Spleen (tissue), 7 donors: ENCODE measurements at regions not wholly inside any gene's neighbourhood (a gene's known extent, or its start where the extent isn't known, plus 50 kb on each side); places are given as distances from the start of the nearest gene placed in this dataset.

Source experiments
- CTCF ChIP-seq, 11 experiments: fragments of 200-600 bp in 7 of 11; fragments of 450-650 bp in 4 of 11; sonication (generic) in 4 of 11; IDR thresholded peaks in 8 of 11; conservative IDR thresholded peaks in 3 of 11; 1 replicate in 7 of 11; 2 replicates in 4 of 11; pipeline versions ENCODE4 v1.4.0 to v1.8.0; 2016 to 2021; ENCODE audit warnings: antibody characterized with exemption in 11 of 11, inconsistent platforms in 4 of 11, mild to moderate bottlenecking in 1 of 11
- POLR2A ChIP-seq, 3 donors: fragments of 450-650 bp; IDR thresholded peaks; one replicate each; pipeline ENCODE4 v1.5.1; 2017; ENCODE audit warnings: antibody characterized with exemption in 3 of 3, mild to moderate bottlenecking in 1 of 3
- POLR2AphosphoS5 ChIP-seq, 3 donors: sonication (generic); formaldehyde crosslinking; IDR thresholded peaks; one replicate each; pipeline ENCODE4 v1.5.1; 2017; ENCODE audit warnings: antibody characterized with exemption in 3 of 3
- donor health status: DM: no; HTN: no; CAD: no; lungs with moderate emphysema.
- donor health status: DM: no; HTN: no; CAD: no.
- donor health status: DM: no; HTN: no; CAD: no.

GRCh38 chr3:44033123-44033522 lies 208.6 kb upstream of the TOPAZ1 start:
- TF ChIP-seq CTCF (IDR thresholded peaks at IDR 0.05 in 8 of 11, conservative IDR thresholded peaks at IDR 0.05 in 3 of 11) (no peak), POLR2A (IDR thresholded peaks at IDR 0.05) (no peak), POLR2AphosphoS5 (IDR thresholded peaks at IDR 0.05) (no peak)
